HG02852 (cell line): ENCODE measurements at regions not wholly inside any gene's neighbourhood (a gene's known extent, or its start where the extent isn't known, plus 50 kb on each side); places are given as distances from the start of the nearest gene placed in this dataset.

Source experiments
- ATAC-seq: cut with Tn5 transposase; IDR thresholded peaks from one replicate; pipeline ENCODE4 v1.9.1; 2021; ENCODE audit warnings: mild to moderate bottlenecking, moderate library complexity; ENCODE audit not compliant: unreplicated experiment

DNA sequence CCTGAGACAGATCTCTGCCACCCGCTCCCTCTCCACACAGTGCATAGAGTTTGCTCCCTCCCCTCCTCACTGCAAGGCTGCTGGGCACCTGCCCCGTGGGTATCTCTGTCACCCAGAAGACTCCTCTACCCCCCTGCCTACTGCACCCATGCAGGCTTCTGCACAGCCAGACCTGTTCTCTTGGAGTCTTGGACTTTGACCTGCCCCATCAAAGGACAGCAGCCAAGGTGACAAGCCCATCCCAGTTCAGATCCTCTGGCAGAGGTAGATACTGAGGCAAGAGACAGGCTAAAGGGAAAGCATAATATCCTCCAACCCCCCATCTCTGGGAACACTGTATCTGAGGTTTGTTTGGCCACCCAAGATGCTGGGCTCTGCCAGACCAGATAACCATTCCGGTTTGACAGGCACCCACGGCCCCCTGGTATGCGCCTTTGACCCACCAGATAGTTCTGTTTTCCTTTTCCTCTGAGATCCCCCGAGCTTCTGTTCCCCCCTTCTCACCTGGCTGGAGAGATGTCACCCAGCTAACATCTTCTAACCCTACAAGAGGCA lies 239.6 kb downstream of the SOX9 start:
- no peak for ATAC-seq

DNA sequence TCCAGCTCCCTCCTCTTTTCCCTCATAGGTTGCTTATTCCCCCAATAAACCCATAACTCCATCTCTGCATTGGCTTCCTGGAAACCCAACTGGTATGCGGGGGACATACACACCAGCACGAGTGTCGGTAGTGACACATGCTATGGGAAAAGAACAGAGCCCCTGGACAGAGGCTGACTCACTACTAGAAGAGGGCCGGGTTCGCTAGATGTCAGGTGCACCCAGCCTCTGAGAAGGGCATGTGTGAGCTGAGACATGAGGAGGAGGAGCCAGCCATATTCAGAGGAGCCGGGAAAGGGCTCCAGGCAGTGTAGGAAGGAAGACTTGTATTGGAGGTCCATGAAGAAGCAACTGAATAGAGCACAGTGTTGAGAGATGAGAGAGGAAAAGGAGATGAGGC lies 241.1 kb downstream of the SOX9 start:
- ATAC-seq: no peak

DNA sequence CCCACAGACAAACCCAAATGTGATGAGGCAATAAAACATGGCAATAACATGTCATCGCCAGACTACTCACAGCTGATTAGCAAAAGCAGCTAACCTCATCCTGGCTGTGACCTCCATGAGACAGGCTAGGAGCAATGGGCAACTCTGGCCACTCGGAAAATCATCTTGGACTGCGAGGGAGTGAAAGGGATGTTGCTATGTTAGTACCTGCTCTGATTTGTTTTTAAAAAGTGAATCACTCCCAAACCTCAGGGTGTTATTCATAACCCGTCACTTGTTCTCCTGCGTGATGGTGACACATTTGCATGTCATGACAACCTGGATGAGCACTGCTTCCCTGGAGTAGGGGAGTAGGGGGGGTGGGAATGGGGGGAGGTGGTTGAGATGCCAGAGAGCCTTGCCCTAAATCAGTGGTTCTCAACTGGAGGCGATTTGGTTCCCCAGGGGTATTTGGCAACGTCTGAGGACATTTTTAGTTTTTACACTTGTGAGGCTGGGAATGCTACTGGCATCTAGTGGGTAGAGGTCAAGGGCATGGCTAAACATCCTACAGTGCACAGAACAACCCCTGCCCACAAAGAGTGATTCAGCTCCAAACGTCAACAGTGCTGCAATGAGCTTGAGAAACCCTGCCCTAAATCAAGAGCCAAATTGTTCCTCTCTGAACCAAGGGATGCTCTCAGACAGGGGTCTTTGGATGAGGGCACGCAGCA lies 241.7 kb downstream of the SOX9 start:
- no peak for ATAC-seq

DNA sequence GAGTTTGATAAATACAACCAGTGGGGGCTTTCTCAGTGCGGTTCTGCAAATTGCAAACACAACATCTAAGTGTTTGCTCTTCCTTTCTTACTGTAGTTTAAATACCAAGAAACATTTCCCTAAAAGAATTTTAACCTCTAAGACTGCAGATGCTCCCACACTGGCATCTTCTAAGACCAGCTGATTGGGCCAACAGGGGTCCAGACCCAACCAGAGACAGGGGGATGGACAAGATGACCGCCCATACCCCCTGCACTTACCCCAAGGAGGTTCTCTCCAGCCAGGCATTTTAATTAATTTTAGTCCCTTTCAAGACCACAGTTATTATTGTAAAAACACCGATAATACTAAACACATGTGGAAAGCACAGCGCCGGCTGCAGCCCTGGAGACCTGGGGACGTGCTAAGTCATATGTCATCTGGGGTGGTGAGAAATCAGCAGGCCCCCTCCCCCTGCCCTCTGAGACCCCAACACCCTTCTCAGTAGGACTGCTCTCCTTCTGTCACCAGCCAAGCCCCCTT lies 242.3 kb downstream of the SOX9 start:
- no peak for ATAC-seq

DNA sequence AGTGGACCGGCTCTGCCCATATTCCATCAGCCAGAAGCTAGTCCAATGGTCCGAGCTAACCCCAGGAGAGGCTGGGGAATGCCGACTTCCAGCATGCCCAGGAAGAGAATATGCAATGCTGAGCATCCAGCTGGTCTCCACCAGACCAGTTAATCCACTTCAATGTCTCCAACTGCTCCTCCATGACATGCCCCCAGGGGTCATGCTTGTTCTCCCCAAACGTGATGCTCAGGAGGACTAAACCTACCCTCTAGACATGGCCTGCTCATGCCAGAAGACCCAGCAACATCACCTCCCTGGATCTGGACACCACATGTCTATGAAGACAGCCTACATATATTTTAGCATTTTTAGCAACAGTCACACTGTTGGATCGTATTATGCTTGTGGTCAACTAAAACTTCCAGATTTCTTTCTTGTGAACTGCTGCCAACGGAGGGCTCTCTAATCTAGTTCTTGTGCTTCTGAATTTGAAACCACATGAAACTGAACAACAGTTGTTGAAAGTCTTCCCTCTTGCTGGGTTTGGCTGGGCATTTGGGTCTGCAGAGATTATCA lies 245.1 kb downstream of the SOX9 start:
- ATAC-seq: no peak

DNA sequence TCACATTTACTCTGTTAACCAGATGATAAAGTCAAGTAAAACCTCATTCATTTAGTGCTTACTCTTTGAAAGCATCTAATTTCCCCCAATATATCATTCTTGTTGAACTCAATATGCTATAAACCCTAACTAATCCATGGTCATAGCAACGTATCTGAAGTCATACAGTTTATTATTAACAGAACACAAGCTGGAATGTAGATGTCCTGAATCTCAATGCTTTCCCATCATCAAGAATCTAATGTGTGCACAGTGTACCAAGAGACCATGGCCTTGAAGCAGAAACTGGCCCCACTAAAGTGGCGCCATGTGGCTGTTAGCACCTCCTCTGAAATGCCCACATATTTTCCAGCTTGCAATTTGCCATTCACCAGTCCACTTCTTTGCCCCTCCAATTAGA lies 245.8 kb downstream of the SOX9 start:
- ATAC-seq: no peak

DNA sequence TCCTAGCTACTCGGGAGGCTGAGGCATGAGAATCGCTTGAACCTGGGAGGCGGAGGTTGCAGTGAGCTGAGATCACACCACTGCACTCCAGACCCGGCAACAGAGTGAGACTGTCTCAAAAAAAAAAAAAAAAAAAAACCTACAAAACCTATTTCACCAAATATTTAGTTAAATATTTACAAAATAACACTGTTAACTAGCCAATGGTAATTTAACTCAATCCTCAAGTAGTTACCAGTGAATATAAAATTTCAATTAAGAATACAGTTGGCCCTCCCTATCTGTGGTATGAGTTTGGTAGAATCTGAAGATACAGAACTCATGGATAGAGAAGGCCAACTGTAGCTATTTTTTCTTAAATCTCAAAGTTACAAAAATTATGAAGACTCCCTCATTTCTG lies 247.4 kb downstream of the SOX9 start:
- ATAC-seq: no peak

DNA sequence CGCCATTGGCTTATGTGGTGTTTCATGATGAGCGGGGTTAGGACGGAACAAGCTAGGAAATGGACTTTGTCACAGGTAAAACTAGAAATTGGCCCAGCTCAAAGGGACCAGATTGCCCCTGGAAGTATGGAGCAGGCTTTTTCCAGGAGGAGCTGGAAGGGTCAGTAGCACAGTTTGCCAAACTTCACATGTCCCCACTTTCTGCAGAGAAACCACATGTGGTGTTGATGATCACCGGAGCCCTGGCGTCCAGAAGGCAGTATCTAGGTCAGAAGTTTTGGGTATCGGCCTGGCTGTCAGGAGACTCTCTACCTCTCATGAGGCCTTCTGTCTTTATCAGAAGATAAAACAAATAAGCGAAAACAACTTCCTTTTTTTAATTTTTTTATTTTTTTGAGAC lies 248.5 kb downstream of the SOX9 start:
- ATAC-seq: no peak

DNA sequence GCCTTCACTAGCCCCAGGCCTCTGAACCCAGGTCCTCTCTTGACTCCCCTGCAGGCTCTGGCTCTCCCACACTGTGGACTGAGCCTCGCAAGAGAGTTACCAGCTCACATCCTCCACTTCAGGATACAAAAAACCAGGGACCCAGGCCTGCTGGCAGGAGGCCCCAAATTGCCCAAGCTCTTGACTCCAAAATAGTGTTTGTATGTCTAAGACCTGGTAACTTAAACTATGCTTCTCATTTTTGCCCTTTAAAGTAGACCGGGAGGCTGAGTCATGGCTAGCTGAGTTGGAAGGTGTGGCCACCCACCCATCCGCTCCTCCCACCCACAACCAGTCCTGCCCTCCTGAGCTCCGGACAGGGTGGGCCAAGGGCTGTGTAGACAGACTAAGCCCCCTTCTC lies 250.0 kb downstream of the SOX9 start:
- ATAC-seq: no peak

DNA sequence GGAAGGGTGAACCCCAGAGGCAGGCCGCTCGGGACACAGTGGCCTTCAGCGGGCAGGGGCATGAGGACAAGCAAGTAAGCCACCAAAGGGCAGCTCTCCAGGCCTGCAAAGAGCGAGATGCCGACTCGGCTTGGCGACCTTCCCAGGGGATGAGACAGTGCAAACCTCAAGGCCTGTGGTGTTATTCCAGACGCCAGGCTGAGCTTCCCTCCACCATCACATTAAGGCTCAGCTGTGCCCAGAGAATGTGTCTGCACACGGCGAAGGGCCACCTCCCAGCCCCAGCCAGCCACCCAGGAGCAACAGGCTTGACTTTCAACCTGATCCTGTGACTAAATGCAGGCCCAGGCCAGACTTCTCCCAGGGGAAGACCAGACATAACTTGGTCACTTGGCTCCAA lies 251.4 kb downstream of the SOX9 start:
- ATAC-seq: no peak

DNA sequence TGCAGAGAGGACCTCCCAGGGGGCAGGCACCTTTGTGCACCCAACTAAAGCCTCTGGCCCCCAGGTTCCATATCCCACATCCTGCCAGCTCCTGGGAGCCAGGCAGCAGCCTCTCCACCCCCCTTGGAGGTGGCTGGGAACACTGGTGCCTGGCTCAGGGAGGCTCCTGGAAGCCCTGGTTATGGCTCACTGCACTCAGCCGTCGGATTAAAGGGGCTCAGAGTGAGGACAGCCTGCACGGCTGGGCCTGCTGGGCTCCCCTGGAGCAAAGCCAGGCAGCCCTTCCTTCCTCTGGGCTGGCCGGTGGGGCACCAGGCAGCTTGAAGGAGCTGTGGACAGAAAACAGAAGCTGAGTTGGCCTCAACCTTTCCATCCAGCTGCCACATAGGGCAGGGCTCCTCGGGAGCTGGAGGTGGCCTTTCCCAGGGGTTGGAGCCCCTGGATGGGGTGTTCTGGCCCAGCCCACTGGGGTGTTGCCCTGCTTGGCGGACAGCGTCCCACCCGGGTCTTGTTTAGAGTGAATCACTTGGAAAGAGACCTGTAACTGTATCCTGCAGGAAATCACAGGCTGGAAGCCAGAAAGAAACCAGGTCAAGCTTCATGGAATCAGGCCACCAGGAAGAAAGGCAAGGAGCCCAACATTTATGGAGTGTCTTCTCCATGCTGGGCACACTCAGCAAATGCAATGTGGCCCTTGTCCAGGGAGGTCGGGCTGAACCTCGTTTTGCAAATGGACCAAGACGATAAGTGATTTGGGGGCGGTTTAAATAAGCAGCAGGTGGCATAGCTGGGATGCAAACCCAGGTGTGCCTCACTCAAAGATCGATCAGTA lies 253.3 kb downstream of the SOX9 start:
- ATAC-seq: no peak

DNA sequence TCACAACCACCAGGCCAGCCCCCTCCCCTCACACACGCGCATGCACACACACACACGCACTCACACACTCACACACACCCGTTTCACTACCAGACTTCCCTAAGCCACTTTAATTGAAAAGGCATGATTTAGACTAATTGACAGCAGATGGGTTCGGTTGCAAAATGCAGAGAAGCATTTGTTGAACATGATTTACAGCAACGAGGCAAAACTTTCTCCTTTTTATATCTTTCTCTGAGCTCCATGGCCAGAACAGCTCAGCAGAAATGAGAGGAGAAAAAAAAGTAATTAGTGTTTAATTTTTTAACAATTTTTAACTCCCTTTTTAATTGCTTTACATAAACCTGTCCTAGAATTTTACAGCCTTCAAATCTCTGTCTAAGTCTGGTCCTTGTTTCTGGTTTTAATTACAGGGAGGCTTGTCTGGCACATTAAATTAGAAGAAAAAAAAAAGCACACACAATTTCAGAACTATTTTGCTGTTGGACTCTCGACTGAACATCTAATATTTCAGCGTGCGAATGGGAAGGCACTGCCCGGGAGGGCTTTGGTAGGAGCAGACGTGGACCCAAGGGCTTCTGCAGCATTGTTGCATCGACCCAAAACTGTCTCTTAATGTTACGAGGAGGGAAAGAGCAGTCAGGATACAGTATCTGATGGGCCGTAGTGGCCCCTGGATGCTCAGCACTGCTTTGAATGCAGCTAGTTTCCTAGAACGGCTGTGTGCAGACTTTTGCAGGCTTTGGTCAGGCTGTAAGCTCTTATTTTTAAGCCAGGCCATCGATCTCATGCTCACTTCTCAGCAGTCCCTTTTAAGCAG lies 255.9 kb downstream of the SOX9 start:
- no peak for ATAC-seq

DNA sequence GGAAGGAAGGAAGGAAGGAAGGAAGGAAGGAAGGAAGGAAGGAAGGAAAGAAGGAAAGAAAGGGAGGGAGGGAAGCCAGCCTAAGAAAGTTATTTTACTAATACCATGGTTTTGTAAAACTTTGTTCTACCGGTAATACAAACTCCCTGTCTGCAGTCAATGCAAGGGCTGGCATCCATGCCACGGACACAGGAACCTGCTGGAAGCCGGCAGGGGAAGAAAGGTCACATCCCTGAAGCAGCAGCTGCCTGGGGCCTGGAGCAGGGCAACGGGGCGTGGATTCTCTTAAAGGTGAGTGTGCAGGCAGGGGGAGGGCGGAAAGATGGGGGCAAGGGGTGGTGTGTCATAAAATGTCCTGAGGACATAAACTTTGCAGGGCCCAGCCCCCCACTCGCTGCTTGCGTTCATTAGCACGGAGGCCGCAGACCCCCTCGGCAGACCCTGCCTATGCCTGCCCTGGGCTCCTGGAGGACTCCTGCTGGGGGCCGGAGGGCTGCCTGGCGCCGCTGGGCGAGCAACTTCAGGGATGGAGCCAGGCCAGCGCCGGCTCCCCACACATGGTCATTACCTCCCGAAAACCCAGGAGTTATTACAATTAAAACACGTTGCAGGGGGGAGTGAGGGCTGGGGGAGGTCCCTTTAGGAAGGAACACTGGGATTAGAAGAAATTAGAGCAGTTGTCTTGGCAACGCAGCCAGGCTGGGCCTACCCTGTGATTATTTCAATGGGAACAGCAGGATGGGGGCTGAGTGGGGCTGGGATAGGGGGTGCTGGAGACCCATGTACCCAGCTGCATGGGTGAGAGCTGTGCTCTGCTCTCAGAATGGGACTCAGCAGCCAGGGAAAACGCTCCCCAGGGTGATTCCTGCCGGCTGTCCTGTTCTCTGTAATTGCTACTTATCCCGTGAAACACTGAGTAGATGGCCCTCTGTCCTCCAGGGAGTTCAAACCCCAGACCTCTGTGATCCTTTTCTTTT lies 257.9 kb downstream of the SOX9 start:
- no peak for ATAC-seq

DNA sequence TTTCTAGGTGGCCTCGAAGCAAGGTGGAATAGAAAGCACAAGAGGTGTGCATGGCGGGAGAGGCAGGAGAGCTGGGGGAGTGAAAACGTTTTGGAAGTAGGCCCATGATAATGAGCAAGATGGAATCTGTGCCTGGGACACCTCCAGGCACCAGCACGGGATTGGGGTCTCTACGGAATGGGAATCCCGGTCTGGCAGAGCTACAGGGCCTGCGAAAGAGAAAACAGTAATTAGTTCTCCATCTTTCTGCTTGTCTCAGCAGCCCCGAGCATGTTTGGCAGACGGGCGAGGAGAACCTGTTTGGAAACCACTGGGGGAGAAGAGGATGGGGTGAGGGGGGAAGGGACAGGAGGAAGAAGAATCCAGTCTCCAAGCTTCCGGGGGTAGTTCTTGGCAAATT lies 258.7 kb downstream of the SOX9 start:
- no peak for ATAC-seq

DNA sequence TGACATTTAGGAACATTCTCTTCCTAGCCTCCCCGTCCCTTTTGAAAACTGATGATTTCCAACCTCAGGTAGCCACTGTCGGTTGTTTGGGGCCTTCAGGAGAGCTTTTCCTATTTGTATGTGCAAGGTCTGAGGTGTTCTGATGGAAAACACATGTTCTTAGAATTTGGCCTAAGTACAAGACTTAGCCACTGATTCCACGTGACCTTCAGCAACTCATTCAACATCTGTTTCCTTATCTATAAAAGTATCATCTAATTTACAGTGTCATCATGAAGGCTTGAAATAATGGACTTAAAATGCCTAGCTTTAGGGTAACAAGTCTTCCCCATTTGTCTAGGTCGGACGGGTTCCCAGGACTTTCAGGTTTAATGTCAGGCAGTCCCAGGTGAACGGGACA lies 259.3 kb downstream of the SOX9 start:
- no peak for ATAC-seq

DNA sequence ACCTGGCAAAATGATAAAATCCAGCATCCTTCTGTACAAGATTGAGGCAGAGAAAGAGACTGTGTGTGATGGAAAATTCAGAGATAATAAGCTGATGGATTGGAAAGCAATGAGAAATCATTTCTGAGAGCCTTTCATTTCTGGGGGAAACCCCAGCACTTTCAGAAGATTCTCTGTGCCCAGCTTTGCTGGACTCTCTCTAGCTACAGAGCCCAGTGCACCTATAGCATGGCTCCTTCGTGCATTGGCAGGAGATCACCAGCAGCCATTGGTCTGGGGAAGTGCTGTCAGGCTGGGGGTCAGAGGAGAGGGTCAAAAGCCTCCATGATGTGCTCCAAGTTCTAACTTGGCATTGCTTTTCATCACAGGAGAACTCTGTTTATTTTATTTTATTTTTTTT lies 259.9 kb downstream of the SOX9 start:
- ATAC-seq: no peak

DNA sequence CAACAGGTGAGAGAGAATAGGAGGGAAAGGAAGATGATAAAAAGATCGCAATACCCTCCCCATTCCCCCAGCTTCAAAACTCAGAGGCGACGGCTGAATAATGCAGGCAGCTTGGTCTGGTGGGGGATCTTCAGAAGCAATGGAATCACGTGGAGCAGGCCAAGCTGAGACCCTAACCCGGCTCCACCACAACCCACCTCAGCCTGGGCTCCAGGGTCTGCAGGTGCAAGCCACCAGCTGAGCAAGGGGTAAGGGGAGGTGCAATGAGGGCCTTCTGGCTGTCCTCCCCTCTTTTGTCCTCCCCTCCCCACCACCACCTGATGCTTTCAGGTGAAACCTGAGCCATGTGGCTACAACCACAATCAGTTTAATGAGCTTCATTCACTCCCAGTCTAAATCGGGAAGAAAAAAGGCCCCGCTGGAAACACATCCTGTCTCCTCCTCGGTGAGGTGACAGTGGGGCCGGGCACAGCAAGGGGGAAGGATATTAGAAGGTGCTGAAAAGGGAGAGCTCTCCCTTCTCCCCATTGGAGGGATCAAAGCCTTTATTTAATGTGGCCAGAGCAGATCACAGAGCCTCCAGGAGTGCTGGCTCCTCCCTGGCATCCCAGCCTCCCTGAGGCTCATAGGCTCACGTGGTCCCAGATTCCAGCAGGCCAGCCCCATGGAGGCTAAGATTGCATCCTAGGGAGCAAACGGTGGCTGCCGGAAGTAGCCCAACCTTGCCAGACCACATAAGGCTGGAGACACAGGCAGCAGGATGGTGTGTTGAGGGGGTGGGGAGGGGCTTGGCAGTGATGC lies 261.0 kb downstream of the SOX9 start:
- ATAC-seq: no peak

DNA sequence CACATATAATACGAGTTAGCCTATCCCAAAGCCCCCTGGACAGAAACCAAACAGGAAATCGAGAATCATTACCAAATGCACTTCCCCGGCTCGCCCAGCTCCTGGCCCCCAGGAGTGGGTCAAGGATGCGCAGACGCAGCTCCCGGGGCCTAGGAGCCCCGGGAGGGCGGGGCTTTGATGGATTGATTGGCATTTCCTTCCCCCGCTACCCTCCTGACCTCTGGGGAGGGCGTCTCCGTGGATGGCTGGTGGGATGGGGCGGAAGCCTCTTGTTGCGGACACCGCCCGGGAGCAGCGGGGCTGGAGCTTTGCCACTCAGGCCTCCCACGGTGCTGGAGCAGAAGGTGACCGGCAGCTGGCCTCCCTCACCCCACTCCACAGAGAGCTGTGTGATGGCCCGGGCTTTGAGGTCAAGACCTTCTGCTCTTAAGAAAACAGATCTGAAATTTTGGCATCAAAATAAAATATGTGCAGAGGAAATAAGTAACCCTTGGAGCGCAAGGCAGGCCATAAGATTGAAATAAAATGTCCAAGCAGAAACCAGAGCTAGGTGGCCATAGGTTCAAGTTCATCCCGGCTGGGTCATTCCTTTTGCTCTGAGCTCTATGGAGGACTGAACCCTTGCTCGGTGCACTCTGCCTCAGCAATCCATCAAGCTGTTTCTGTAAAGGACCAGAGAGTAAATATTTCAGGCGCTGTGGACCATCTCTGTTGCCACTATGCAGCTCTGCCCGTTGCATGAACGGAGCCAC lies 262.3 kb downstream of the SOX9 start:
- no peak for ATAC-seq
